CD14-positive monocyte (primary cell): ENCODE measurements at regions not wholly inside any gene's neighbourhood (a gene's known extent, or its start where the extent isn't known, plus 50 kb on each side); places are given as distances from the start of the nearest gene placed in this dataset.

Experiments
- DNase-seq, 3 donors: peaks; one replicate each; pipeline ENCODE4 v3.0.0-alpha.2; 2011 to 2022
- H2AFZ ChIP-seq: 2 replicates; pipeline ENCODE4 v1.6.0; 2012; ENCODE audit warnings: mild to moderate bottlenecking, low read depth, low read length, inconsistent platforms; ENCODE audit not compliant: insufficient read depth, poor library complexity, severe bottlenecking
- H3K27ac ChIP-seq, 2 donors: 1 replicate in 1 of 2; 2 replicates in 1 of 2; pipeline ENCODE4 v1.5.1; 2012 to 2013; ENCODE audit warnings: low read length in 2 of 2, control low read depth in 1 of 2, inconsistent platforms in 1 of 2, low read depth in 1 of 2, mild to moderate bottlenecking in 1 of 2
- H3K27me3 ChIP-seq, 2 donors: one replicate each; pipeline versions ENCODE4 v1.6.0 to v1.6.1; 2011 to 2013; ENCODE audit warnings: low read length in 2 of 2; ENCODE audit not compliant: control insufficient read depth in 2 of 2, insufficient read depth in 2 of 2
- H3K36me3 ChIP-seq, 2 donors: replicated peaks in 1 of 2; 1 replicate in 1 of 2; 2 replicates in 1 of 2; pipeline versions ENCODE4 v1.5.1 to v1.6.1; 2012 to 2013; ENCODE audit warnings: low read length in 2 of 2, control low read depth in 1 of 2, inconsistent platforms in 1 of 2, mild to moderate bottlenecking in 1 of 2; ENCODE audit not compliant: insufficient read depth in 2 of 2, control insufficient read depth in 1 of 2
- H3K4me1 ChIP-seq, 2 donors: 1 replicate in 1 of 2; 2 replicates in 1 of 2; pipeline versions ENCODE4 v1.5.1 to v1.6.1; 2012 to 2013; ENCODE audit warnings: low read length in 2 of 2, control low read depth in 1 of 2, inconsistent platforms in 1 of 2, mild to moderate bottlenecking in 1 of 2, moderate library complexity in 1 of 2; ENCODE audit not compliant: insufficient read depth in 2 of 2, control insufficient read depth in 1 of 2
- H3K4me2 ChIP-seq: replicated peaks from 2 replicates; pipeline ENCODE3; 2012; ENCODE audit warnings: low read length, moderate library complexity, mild to moderate bottlenecking; ENCODE audit not compliant: poor library complexity, severe bottlenecking; ENCODE audit errors: extremely low read depth
- H3K4me3 ChIP-seq, 3 experiments: fragments of 200-600 bp in 1 of 3; sonication (generic) in 1 of 3; replicated peaks in 1 of 3; 1 replicate in 2 of 3; 2 replicates in 1 of 3; pipeline ENCODE4 v1.5.1; 2011 to 2013; ENCODE audit warnings: low read length in 3 of 3, mild to moderate bottlenecking in 3 of 3, control low read depth in 2 of 3, low read depth in 2 of 3, inconsistent platforms in 1 of 3, moderate library complexity in 1 of 3
- H3K79me2 ChIP-seq: 2 replicates; pipeline ENCODE4 v1.6.0; 2012; ENCODE audit warnings: mild to moderate bottlenecking, control low read depth, inconsistent platforms, low read length, moderate library complexity; ENCODE audit not compliant: insufficient read depth
- H3K9ac ChIP-seq: 2 replicates; pipeline ENCODE4 v1.6.0; 2017; ENCODE audit warnings: low read length, mild to moderate bottlenecking; ENCODE audit not compliant: insufficient read depth, poor library complexity, severe bottlenecking
- H3K9me3 ChIP-seq, 2 donors: replicated peaks in 1 of 2; 1 replicate in 1 of 2; 2 replicates in 1 of 2; pipeline versions ENCODE4 v1.5.1 to v1.6.1; 2012 to 2013; ENCODE audit warnings: low read length in 2 of 2, control low read depth in 1 of 2; ENCODE audit not compliant: control insufficient read depth in 1 of 2, insufficient read depth in 1 of 2
- H4K20me1 ChIP-seq: 2 replicates; pipeline ENCODE4 v1.6.0; 2012; ENCODE audit warnings: mild to moderate bottlenecking, low read length, control low read depth, moderate library complexity; ENCODE audit not compliant: insufficient read depth
- H3K27ac Mint-ChIP-seq, 7 donors: one replicate each; pipeline ENCODE4 v1.8.0; 2020; ENCODE audit warnings: mild to moderate bottlenecking in 7 of 7, mixed read lengths in 7 of 7, moderate library complexity in 6 of 7, inconsistent platforms in 2 of 7
- H3K27me3 Mint-ChIP-seq, 3 donors: one replicate each; pipeline ENCODE4 v1.8.0; 2021 to 2022; ENCODE audit warnings: low read depth in 3 of 3, mild to moderate bottlenecking in 3 of 3, mixed read lengths in 3 of 3, moderate library complexity in 3 of 3, inconsistent platforms in 1 of 3
- H3K36me3 Mint-ChIP-seq, 2 donors: one replicate each; pipeline ENCODE4 v1.8.0; 2020; ENCODE audit warnings: mixed read lengths in 2 of 2, inconsistent platforms in 1 of 2, mild to moderate bottlenecking in 1 of 2
- H3K4me1 Mint-ChIP-seq: one replicate; pipeline ENCODE4 v1.8.0; 2020; ENCODE audit warnings: mild to moderate bottlenecking, mixed read lengths
- H3K4me3 Mint-ChIP-seq, 2 donors: one replicate each; pipeline ENCODE4 v1.8.0; 2020; ENCODE audit warnings: mild to moderate bottlenecking in 2 of 2, mixed read lengths in 2 of 2, moderate library complexity in 1 of 2
- H3K9me3 Mint-ChIP-seq, 7 donors: one replicate each; pipeline ENCODE4 v1.8.0; 2020 to 2022; ENCODE audit warnings: mixed read lengths in 7 of 7, mild to moderate bottlenecking in 6 of 7, moderate library complexity in 6 of 7, inconsistent platforms in 2 of 7
- CTCF ChIP-seq: fragments of 200-600 bp; IDR thresholded peaks from one replicate; pipeline ENCODE4 v1.8.0; 2022; ENCODE audit warnings: antibody characterized with exemption, mild to moderate bottlenecking
- WGBS: methylation state at CpG from one replicate; pipeline ENCODE4 v1.1.5; 2013; ENCODE audit warnings: missing lambda C conversion rate; ENCODE audit not compliant: insufficient coverage; 5-methylcytosine and 5-hydroxymethylcytosine counted together
- intact Hi-C, 2 donors: fragments of 100-400 bp; cut with micrococcal nuclease; formaldehyde crosslinking; loops; one replicate each; pipeline versions ENCODE4 v1.15.0 to v1.15.1; 2023

GRCh38 chr11:128310005-128310404 lies 277.4 kb downstream of the ETS1 start:
- Histone ChIP-seq H3K4me3 (no peak overlapping the region), H4K20me1 (no peaks in the 10 kb centered on the region), H2AFZ (no peak overlapping the region), H3K9me3 (peaks cover 9 to 12% of the 10 kb centered on the region in 2 donors), H3K27ac (no peak overlapping the region), H3K9ac (no peak overlapping the region), H3K27me3 (no peaks in the 10 kb centered on the region), H3K36me3 (no peaks in the 10 kb centered on the region), H3K79me2 (no peaks in the 10 kb centered on the region), H3K4me2 (no peak overlapping the region), H3K4me1 (peaks cover 7 to 9% of the 10 kb centered on the region in 2 donors)
- Mint-ChIP-seq H3K27me3 (no peaks in the 10 kb centered on the region), H3K27ac (no peak overlapping the region), H3K4me1 (peaks cover 9% of the 10 kb centered on the region), H3K4me3 (no peak overlapping the region), H3K9me3 (peaks cover 12 to 14% (median 13%) of the 10 kb centered on the region in 7 donors), H3K36me3 (peaks cover 3 to 5% of the 10 kb centered on the region in 2 donors)
- no peak for TF ChIP-seq CTCF
- intact Hi-C loops: no loop called here
- DNase-seq: no peak
- 100% methylated on average over 1 of the region's 3 CpGs for WGBS

- no peaks in the 10 kb centered on the region for H4K20me1 ChIP-seq
- no peak overlapping the region for H3K4me3 ChIP-seq
- peaks cover 0 to under 1% of the 10 kb centered on the region in 2 donors for H3K9me3 ChIP-seq
- WGBS: no CpG with 5 or more reads among the region's 3 CpGs
- Mint-ChIP-seq H3K4me3 (no peak overlapping the region), H3K9me3 (peaks cover under 1 to 2% (median 2%) of the 10 kb centered on the region in 7 donors), H3K27ac (no peak overlapping the region), H3K27me3 (no peaks in the 10 kb centered on the region), H3K36me3 (no peaks in the 10 kb centered on the region), H3K4me1 (peaks cover 9% of the 10 kb centered on the region)
- peaks cover 7 to 9% of the 10 kb centered on the region in 2 donors for H3K4me1 ChIP-seq
- DNase-seq: no peak
- H3K79me2 ChIP-seq: no peaks in the 10 kb centered on the region
- no peak overlapping the region for H3K27ac ChIP-seq
- no peaks in the 10 kb centered on the region for H3K36me3 ChIP-seq
- H3K9ac ChIP-seq: no peak overlapping the region
- H2AFZ ChIP-seq: no peak overlapping the region
- no peak overlapping the region for H3K4me2 ChIP-seq
- TF ChIP-seq CTCF: no peak
- intact Hi-C loops: no loop called here
- H3K27me3 ChIP-seq: no peaks in the 10 kb centered on the region
Measured at GRCh38 chr11:128308794-128309193, 278.6 kb downstream of the ETS1 start.
